GM19438 (cell line): ENCODE measurements at regions not wholly inside any gene's neighbourhood (a gene's known extent, or its start where the extent isn't known, plus 50 kb on each side); places are given as distances from the start of the nearest gene placed in this dataset.

ENCODE experiments used
- ATAC-seq: cut with Tn5 transposase; IDR thresholded peaks from one replicate; pipeline ENCODE4 v1.9.1; 2021; ENCODE audit warnings: low read depth; ENCODE audit not compliant: unreplicated experiment

DNA sequence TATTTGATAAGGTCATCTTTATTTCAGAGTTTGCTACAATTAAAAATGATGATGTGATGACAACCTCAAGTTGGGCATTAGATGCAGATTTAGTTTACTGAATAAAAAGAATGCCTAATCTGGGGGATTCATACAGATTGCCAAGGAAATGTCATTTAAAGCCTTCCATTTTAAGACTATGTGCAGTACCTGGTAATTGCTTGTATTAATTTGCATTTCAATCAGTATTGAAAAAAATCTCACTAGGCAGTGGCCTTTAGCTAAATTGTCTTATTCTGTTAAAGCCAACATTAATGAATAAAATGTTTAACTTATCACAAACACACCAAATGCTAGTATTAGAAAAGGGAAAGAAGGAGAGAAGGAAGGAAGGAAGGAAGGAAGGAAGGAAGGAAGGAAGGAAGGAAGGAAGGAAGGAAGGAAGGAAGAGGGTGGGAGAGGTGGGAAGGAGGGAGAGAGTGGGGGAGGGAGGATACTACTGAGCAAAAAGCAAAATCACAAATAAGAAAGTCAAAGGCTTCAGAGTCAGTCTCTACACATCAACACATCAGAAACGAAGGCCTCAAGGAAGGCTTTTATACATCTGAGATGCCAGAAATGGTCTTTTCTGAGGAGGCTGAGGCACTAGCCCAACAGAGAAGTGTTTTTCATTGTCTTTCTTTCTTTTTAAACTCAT lies 271.1 kb upstream of the CLEC14A start:
- no peak for ATAC-seq

- no peak for ATAC-seq
Observed at GRCh38 chr14:38524636-38525509, 269.0 kb upstream of the CLEC14A start.

DNA sequence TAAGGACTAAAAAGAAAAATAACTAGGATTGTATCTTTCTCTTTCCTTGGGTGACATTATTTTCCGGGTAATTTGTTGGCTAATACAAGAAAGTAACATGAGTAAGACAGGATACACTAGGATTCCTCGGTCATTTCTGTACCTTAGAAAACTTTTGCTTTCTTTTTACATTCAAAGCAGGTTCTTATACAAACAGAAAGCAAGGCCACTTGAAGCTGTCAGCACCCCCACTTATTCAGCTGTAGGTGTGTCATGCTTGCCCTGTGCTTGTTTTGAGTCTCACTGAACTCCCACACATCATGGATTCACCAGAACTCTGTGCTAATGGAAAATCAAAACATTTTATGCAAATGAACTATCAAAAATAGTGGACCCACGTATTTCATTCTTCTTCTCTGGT lies 266.8 kb upstream of the CLEC14A start:
- ATAC-seq = no peak

DNA sequence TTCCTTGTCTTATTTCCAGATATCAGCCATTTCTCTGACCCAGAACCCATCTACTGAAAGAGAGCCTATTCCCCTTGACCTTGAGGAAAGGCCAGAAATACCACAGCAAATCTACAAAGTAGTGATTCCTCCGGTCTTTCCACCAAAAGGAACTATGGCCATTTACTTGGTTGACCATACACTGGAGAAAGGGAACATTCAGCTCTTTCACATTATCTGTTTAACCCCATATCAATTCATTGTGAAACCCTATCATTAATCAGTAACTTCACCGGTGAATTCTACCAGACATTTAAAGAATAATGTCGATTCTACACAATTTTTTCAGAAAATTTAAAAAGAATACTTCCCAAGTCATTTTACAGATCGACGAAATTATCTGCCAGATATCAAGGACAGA lies 265.7 kb upstream of the CLEC14A start:
- no peak for ATAC-seq

- no peak for ATAC-seq
Observed at GRCh38 chr14:38517426-38517825, 261.5 kb upstream of the CLEC14A start.

GRCh38 chr14:38512236-38512635 lies 256.3 kb upstream of the CLEC14A start:
- no peak for ATAC-seq

GRCh38 chr14:38507299-38507698 lies 251.4 kb upstream of the CLEC14A start:
- no peak for ATAC-seq

- no peak for ATAC-seq
Observed at GRCh38 chr14:38505973-38506249, 250.0 kb upstream of the CLEC14A start.

DNA sequence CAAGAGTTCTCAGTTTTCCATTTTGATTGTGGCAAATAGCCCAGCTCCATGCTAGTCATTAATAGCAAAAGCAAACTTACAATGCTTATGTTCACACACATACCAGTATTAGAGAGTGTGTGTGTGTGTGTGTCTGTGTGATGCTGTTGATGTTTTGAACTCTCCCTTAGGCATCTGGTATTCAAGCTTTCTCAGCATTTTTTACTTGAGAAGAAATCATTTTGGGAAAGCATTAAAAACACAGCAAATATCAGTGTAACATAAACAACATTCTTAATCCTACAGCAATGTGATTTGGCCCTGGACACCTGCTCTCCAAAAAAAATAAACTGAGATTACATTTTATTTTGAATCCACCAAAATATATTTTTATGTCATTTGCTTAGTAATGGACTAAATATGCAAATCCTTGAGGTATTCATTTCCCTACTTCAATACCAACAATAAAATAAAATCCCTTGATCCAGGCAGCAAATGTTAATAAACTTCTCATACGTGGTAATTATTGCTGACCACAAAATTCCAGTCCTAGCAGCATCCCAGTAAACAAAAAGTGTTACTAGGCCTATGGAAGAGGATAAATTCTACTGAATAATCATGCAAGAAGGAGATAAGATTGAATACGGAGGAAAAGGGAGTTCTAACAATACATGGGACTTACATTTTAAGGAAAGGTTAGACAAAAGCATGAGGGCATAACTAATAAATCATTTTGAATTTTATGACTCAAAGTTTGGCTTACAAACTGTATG lies 249.5 kb upstream of the CLEC14A start:
- ATAC-seq = no peak

DNA sequence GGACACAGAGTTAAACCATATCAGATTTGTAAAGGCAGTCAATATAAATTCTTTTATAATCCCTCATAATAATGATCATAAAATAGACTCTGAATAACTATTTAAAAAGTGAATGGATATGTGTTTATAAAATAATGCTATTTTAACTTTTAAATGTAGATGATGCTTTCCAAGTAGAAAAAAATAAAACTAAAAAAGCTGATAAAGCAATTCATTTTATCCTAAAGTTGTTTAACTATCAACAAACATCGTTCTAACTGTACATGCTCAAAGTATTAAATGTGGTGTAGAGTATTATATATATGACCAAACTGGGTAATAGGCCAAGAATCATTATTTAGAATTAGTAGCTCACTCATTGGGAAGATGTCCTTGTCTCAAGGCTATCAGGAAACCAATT lies 248.3 kb upstream of the CLEC14A start:
- ATAC-seq = no peak

- ATAC-seq = no peak
Observed at GRCh38 chr14:38502239-38502638, 246.3 kb upstream of the CLEC14A start.

DNA sequence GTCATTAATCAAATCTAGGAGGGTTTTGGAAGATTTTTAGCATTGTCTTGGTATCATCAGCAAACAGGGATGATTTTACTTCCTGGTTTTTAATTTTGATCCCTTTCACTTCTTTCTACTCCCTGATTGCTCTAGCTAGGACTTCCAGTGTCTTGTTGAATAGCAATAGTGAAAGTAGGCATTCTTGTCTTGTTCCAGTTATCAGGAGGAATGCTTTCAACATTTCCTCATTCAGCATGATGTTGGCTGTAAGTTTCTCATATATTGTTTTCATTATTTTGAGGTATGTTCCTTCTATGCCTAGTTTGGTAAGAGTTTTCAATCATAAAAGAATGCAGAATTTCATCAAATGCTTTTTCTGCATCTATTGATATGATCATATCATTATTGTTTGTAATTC lies 244.2 kb upstream of the CLEC14A start:
- ATAC-seq = no peak

GRCh38 chr14:38496092-38496491 lies 240.2 kb upstream of the CLEC14A start:
- no peak for ATAC-seq

DNA sequence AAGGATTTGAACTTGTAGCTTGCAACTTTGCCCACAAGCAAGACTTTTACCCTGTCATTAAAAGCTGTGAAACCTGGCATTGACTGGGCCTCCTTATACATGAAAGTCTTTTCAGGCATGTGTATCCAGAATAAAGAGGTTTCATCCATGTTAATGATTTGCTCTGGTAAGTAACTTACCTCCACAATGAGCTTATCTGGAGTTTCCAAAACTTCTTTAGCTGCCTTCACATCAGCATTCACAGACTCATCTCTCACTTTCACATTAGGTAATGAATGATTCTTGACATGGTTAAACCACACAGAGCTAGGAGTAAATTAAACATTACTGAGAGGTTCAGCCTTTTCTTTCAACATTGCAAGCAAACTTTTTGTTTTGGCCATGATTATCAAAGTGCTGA lies 234.4 kb upstream of the CLEC14A start:
- peak; percentile 88 for ATAC-seq

DNA sequence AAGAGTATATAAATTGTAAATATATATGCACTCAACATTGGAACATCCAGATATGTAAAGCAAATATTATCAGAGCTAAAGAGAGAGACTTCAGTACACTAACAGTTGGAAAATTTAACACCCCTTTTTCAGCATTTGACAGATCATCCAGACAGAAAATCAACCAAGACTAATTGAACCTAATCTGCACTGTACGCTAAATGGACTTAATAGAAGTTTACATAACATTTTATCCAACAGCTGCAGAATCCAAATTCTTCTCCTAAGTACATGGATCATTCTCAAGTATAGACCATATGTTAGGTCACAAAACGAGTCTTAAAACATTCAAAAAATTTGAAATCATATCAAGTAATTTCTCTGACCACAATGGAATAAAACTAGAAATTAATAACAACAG lies 229.1 kb upstream of the CLEC14A start:
- no peak for ATAC-seq

- ATAC-seq = no peak
Observed at GRCh38 chr14:38481952-38482678, 226.2 kb upstream of the CLEC14A start.

DNA sequence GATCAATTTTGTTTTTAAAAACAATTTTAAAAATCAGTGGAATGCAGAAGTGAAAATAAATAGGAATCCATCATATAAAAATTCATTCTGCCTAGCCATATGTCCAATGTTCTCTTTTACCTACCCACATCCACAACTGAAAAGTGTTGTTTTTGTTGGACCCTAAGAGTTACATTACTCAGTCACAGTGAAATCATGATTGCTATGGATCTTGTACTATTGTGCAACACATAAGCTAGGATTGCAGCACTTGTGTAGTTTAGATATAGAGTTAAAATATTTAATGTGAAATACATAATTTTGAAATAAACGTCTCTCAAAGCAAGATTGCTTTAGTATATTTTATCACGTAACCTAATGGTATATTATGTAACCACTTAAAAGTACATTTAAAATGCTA lies 213.3 kb upstream of the CLEC14A start:
- ATAC-seq = no peak

DNA sequence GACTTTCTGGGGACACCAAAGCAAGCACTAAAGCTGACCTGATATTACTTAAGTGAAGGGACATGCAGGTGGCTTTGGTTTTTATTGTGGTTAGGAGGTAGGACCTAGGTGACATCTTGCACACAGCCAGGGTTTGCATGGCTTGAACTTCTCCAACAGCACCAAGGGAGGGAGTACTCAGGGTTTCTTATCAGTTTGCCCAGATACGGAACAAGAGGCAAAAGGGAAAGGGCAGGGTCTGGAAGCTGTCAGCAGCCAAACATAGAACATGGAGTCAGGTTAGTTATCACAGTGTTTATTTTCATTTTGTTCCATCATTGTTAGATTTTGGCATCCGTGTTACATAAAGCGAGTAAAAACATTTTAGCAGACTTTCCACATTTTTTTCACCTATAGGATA lies 186.3 kb upstream of the CLEC14A start:
- ATAC-seq = no peak

DNA sequence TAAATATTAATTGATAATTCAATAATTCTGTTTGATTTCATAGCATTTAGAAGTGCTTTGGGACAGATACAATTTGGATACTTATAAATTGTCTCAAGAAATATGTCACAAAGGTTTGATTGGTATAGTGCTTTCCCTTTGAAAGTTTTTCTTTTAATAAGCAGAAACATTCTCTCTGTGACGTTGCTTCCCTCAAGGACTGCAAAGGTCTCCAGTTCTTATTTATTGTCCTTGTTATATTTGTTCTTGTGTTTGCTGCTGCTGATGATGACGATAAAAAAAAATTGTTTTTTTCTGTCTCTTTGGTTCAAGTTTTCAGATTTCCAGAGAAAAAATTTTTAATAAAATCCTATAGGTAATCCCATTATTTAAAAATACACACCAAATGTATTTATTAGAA lies 176.3 kb upstream of the CLEC14A start:
- no peak for ATAC-seq

GRCh38 chr14:38431156-38431555 lies 175.3 kb upstream of the CLEC14A start:
- no peak for ATAC-seq

DNA sequence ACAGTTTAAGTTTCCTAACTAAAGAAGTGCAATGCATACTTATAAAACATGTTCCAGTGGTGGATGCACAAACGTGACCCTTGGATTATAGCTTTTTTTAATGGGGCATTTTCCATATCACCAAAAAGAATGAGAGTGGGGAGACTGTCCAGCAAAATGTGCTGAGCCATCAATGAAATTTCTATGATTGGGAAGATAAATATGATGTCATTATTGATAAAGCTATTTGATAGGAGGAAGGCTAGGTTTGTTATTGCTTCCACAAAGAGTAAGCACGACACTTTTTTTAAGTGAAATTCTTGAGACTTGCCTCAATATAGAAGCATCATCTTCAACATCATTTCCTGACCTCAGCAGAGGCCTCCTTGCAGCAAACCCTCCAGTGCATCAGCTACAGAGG lies 174.6 kb upstream of the CLEC14A start:
- ATAC-seq = no peak
